Epithelial cell of prostate (primary cell): ENCODE measurements at regions not wholly inside any gene's neighbourhood (a gene's known extent, or its start where the extent isn't known, plus 50 kb on each side); places are given as distances from the start of the nearest gene placed in this dataset.

ENCODE experiments used
- DNase-seq: peaks from one replicate; pipeline ENCODE4 v3.0.0-alpha.2; 2011; ENCODE audit warnings: low read depth, low spot score
- H3K27ac ChIP-seq: fragments of 450-650 bp; 2 replicates; pipeline ENCODE4 v1.5.1; 2017; ENCODE audit warnings: mild to moderate bottlenecking

DNA sequence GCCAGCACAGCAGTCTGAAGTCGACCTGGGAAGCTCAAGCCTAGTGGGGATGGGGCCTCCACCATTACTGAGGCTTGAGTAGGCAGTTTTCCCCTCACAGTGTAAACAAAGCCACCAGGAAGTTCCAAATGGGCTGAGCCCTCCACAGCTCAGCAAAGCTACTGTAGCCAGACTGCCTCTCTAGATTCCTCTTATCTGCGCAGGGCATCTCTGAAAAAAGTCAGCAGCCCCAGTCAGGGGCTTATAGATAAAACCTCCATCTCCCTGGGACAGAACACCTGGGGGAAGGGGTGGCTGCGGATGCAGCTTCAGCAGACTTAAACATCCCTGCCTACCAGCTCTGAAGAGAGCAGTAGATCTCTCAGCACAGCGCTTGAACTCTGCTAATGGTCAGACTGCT is 218.4 kb upstream of the VRK2 start:
- DNase-seq = no peak
- H3K27ac ChIP-seq = no peak overlapping the region

DNA sequence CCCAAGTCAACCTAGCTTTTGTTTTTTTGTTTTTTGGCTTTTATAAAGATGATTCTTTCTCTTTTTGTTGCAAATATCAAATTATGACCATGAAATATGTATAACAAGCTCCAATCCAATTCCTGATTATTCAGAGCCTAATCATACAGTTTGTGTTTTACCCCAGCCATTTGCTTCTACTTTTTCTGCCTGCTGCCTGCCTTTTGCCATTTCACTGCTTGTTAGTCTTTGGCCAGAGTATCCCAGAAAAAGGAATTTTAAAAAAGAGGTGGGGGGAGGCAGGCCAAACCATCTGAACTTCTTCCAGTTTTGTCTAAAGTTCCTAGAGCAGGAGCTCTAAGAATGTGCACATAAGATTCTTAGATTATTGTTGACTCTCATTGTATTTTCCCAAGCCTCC is 211.9 kb upstream of the VRK2 start:
- H3K27ac ChIP-seq = no peak overlapping the region
- no peak for DNase-seq

DNA sequence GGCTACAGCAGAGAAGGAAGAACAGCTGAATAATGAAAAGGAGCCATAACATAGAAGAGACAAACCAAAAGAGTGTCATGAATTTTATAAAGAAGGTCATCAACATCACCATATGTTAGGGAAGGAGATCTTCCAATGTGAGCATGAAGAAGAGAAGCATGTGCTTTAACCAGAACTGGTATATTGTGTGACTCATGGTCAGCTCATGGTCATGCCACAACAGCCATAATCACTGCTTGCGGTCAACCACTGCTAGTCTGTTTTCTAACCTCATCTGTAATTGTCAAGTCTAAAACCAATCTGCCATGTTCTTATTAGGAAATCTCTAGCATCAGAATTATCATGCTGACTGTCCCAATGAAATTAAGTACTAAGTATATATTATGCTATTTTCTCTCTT is 204.1 kb upstream of the VRK2 start:
- peak; percentile 10 for DNase-seq
- H3K27ac ChIP-seq = no peak overlapping the region

- no peak overlapping the region for H3K27ac ChIP-seq
- no peak for DNase-seq
Observed at GRCh38 chr2:57843158-57843557, 203.4 kb upstream of the VRK2 start.

DNA sequence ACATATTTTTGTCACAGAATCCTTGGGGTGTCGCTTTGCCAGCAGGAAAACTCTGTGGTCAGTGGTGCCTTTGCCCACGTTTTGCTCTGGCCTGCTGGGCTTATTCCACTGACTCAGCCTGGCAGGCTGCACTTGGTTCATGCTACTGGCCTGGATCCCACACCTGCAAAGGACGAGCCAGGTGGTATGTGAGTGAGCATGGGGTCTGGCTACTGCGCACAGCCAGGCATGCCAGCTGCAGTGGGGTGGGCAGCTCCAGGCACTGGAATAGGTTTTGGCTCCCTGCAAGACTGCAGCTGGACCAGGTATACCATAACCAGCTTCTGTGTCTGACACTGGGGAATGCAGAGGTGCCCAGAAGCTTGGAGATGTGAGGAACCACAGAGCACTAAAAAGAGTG is 197.9 kb upstream of the VRK2 start:
- DNase-seq = no peak
- H3K27ac ChIP-seq = no peak overlapping the region

- no peak for DNase-seq
- H3K27ac ChIP-seq = no peak overlapping the region
Observed at GRCh38 chr2:57849843-57850242, 196.8 kb upstream of the VRK2 start.

DNA sequence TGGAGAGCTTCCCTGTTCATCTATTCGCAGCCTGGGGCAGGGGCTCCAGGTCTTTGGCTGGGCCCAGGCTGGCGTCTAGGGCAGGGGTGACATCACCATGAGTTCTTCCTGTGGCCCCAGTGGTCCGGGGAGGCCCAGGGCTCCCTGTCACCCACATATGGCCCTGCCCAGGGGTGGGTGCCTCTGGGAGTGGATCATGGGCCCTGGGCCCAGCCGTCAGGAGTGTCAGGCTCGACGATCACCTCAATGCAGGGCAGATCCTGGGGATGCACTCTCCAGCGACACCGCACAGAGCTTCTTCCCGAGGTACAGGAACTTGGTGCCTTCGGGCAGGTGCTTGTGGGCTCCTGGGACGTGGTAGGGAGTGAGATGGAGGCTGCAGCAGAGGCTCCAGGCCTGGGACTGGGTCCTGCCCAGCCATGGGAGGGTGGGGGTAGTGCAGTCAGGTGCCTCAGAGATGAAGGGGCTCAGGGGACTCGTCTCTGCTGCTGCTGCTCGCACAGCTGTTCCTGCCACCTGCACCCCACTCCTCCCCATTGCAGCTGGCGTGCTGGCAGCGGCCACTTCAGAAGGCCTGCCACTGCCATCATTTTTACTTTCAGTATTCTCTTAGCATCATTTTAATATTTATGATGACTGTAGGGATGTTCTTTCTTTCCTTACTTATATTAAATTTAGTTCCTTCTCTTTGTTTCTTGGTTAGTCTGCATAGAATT is 196.0 kb upstream of the VRK2 start:
- DNase-seq = no peak

GRCh38 chr2:57855212-57855611 is 191.4 kb upstream of the VRK2 start:
- DNase-seq = no peak
- H3K27ac ChIP-seq = no peak overlapping the region

More for the DNA sequence above, 196.0 kb upstream of the VRK2 start:
- H3K27ac ChIP-seq = no peak overlapping the region

- no peak for DNase-seq
- no peak overlapping the region for H3K27ac ChIP-seq
Observed at GRCh38 chr2:57859755-57860154, 186.9 kb upstream of the VRK2 start.

- no peak overlapping the region for H3K27ac ChIP-seq
- DNase-seq = peak; percentile 10
Observed at GRCh38 chr2:57862153-57862552, 184.5 kb upstream of the VRK2 start.

DNA sequence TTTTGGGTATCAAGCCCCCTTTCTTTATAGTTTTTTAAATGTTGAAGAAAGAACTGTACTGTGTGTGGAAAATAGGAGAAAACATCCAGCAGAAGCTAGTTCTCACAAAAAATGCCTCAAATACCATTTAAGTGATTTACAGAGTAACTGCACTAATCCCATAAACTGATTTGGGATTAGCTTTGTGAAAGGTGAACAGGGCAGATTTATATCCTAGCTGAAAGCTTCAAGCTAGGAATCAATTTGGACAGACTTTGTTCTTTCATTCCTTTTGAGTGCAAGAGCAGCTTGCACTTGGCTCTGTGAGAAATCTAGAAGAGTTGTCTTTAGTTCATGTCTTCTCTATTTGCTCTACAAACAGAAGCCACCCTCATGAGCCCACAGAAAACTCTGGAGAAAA is 183.9 kb upstream of the VRK2 start:
- DNase-seq = no peak
- no peak overlapping the region for H3K27ac ChIP-seq

DNA sequence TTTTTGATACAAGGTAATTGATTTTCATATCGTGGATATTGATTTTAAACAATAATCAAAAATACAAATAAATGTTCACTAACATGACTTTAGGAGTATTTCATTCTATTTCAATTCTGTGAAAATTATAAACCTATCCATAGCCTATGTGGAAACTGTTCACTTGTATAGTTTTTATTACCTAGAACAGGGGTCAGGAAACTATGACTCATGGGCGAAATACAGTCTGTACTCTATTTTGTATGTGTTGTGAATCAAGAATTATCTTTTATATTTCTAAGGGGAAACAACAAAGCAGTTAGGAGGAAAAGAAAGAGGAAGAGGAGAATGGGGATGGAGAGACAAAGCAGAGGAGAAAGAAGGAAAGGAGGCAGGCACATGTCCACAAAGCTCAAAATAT is 181.7 kb upstream of the VRK2 start:
- DNase-seq = no peak
- no peak overlapping the region for H3K27ac ChIP-seq

- H3K27ac ChIP-seq = no peak overlapping the region
- no peak for DNase-seq
Observed at GRCh38 chr2:57867730-57868129, 178.9 kb upstream of the VRK2 start.

GRCh38 chr2:57868619-57869139 is 177.9 kb upstream of the VRK2 start:
- H3K27ac ChIP-seq = no peak overlapping the region

GRCh38 chr2:57869758-57870344 is 176.8 kb upstream of the VRK2 start:
- no peak overlapping the region for H3K27ac ChIP-seq

More at GRCh38 chr2:57868619-57869139, 177.9 kb upstream of the VRK2 start:
- no peak for DNase-seq

GRCh38 chr2:57876313-57876712 is 170.3 kb upstream of the VRK2 start:
- H3K27ac ChIP-seq = no peak overlapping the region
- DNase-seq = no peak

More at GRCh38 chr2:57869758-57870344, 176.8 kb upstream of the VRK2 start:
- no peak for DNase-seq

DNA sequence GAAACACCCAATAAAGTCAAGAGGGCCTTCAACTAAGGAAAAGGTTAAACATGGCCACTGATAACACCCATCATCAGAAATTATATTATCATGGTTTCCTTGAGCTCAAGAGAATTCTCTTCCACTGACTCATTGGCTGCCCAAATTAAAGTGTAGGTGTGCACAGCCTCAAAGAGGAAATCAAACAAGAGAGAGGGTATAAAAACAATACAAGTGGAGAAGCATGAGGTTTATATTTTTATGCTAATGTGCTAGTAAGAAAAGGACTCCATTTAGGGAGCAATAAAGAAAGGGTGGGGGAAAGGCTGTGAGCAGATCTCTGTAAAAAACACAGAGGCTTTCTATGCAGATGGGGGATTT is 168.8 kb upstream of the VRK2 start:
- H3K27ac ChIP-seq = no peak overlapping the region
- DNase-seq = no peak

DNA sequence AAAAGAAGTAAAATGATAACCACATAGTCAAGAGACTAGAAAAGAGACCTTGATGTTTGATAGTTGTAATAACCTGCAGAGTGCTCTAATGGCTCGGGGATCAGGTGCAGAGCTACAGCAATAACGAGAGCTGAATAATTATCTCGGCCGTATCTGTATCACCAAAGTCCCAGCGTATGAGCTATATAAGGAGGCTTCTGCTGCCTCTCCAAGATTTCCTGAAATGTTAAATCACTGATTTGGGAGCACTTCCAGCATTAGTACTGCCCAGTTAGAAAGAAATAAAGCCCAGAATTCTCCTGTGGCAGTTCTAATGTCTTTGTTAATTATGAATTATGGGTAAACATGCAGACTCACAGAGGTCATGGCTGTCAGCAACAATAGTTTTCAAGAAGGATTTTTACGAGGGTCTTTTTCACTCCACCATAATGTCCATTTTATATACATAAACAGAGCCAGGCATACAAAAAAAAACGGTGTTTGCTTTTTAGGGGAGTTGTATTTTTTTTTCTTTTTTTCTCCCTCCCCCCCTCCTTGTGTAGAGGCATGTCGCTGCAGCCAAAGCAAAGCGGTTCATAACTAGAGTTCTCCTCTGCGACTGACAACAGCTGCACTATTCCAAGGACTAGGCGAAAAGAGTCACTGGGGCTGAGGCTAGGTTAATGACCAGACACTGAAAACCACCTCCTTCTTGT is 168.3 kb upstream of the VRK2 start:
- no peak overlapping the region for H3K27ac ChIP-seq
- DNase-seq = no peak

DNA sequence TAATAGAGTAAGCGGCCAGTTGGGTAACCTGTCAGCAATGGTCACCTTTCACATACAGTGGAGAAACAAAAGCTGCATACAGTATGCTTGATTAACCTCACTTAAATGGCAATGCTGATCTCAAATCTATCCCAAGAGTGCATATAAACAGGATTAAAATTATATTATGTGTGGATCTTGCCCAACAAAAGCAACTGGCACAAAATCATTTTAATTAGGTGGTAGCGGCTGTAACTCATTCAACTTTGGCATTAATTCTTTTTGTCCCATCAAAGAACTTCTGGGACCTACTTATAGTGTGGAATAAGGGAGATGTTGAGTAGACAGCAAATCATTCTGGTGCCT is 167.8 kb upstream of the VRK2 start:
- DNase-seq = no peak
- H3K27ac ChIP-seq = no peak overlapping the region

GRCh38 chr2:57880446-57880845 is 166.2 kb upstream of the VRK2 start:
- DNase-seq = no peak
- H3K27ac ChIP-seq = no peak overlapping the region

DNA sequence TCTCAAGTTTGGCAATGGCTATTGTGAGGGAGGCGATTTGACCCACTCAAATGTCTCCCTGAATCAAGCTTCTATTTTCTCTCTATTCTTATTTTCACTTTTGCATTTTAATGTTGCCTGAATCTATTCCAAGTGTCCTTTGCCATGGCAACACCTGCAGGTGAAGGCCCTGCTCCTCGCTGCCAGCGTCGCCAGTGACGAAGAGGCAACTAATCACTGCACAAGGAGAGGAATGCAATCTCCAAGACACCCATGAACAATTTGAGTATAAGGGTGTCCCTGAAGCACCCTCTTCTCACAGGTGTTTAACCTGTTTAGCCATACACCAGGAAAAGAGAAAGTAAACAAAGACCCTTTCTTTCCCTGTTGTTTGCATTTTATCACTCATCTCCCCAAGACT is 165.6 kb upstream of the VRK2 start:
- DNase-seq = no peak
- no peak overlapping the region for H3K27ac ChIP-seq
